ENCODE measurements at regions not wholly inside any gene's neighbourhood (a gene's known extent, or its start where the extent isn't known, plus 50 kb on each side); places are given as distances from the start of the nearest gene placed in this dataset.

GRCh38 chr3:184648636-184649035 lies 63.2 kb downstream of the MAGEF1 start:
- H3K27ac ChIP-seq = no peak overlapping the region
- no peak overlapping the region for H3K4me3 ChIP-seq
- intact Hi-C loops (cut with DNase I) = no loop called here
- H3K36me3 ChIP-seq = no peaks in the 10 kb centered on the region
- peaks cover 0 to 4% (median 0%) of the 10 kb centered on the region in 12 donors for H3K4me1 ChIP-seq
- H3K9me3 ChIP-seq = peaks cover 0 to 6% (median 0%) of the 10 kb centered on the region in 12 donors
- DNase-seq = peak in 1 of 5 donors; percentile 42
- WGBS, 4 donors = 68 to 73% (median 71%) methylated on average over 9 to 10 of the region's 10 CpGs
- no peaks in the 10 kb centered on the region for H3K27me3 ChIP-seq
- ATAC-seq = peak in 2 of 4 donors; percentile 19 to 44
- TF ChIP-seq CTCF (IDR thresholded peaks at IDR 0.05) (no peak), POLR2A (IDR thresholded peaks at IDR 0.05) (no peak)

DNA sequence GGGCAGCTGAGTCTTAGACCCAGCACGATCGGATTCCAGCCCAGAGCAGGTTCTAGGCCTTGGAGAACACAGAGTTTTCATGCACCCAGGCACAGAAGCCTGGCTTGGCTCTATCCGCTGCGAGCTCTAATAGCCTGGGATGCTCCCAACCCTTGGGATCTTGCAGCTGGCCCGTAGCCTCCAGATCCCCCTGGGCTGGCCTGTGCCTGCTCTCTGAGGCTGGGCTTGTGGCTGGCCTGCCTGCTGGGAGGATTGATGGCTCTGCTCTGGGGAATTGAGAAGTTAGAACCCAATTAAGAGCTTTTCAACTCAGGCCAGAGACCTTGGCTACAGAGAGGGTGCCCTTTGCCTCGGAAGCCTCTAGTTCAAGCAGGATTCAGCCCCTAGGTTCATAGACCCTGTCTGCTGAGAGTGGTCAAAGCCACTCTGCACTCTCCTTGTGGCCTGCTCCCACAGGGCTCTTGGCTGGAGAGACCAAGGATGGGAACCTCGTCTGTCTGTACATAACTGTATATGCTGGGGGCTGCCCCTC lies 64.4 kb downstream of the MAGEF1 start:
- no peaks in the 10 kb centered on the region for H3K36me3 ChIP-seq
- H3K4me1 ChIP-seq = peaks cover 0 to 4% (median 0%) of the 10 kb centered on the region in 12 donors
- intact Hi-C loops (cut with DNase I) = no loop called here
- TF ChIP-seq POLR2A (IDR thresholded peaks at IDR 0.05) (no peak), CTCF (IDR thresholded peaks at IDR 0.05) (no peak)
- 68 to 88% (median 79%) methylated on average over 6 to 7 of the region's 7 CpGs for WGBS, 4 donors
- no peaks in the 10 kb centered on the region for H3K27me3 ChIP-seq
- no peak overlapping the region for H3K4me3 ChIP-seq
- no peak overlapping the region for H3K27ac ChIP-seq
- DNase-seq (peak in 2 of 5 donors; percentile 7 to 50), ATAC-seq (peak in 1 of 4 donors; percentile 10)
- no peaks in the 10 kb centered on the region for H3K9me3 ChIP-seq

- ATAC-seq (peak in 1 of 4 donors; percentile 26), DNase-seq (no peak)
- H3K36me3 ChIP-seq = no peaks in the 10 kb centered on the region
- WGBS, 4 donors = 68 to 89% (median 82%) methylated on average over 3 of the region's 3 CpGs
- H3K27me3 ChIP-seq = no peaks in the 10 kb centered on the region
- TF ChIP-seq POLR2A (IDR thresholded peaks at IDR 0.05) = no peak
- no peak for TF ChIP-seq CTCF (IDR thresholded peaks at IDR 0.05)
- intact Hi-C loops (cut with DNase I) = no loop called here
- peaks cover 0 to 4% (median 0%) of the 10 kb centered on the region in 12 donors for H3K4me1 ChIP-seq
- H3K9me3 ChIP-seq = no peaks in the 10 kb centered on the region
- no peak overlapping the region for H3K27ac ChIP-seq
- no peak overlapping the region for H3K4me3 ChIP-seq
Observed at GRCh38 chr3:184645336-184645735, 66.5 kb downstream of the MAGEF1 start.

DNA sequence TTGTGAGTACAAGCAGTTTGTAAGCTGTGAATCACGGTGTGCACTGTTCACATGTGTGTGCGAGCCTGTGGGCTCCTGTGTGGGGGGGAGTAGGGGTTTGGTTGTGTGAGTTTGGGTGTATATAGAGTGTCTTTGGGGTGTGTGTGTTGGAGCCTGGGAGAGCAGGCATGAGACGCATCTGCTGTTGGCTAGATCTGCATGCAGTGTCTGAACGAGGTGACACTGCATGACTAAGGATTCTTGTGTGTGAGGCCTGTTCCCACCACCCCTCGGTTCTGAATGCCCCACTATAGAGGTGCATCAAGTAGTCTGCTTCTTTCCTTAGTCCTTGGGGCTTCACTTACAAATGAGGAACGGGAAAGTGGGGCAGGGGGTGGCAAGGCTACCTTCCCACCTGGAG lies 68.4 kb downstream of the MAGEF1 start:
- intact Hi-C loops (cut with DNase I) = no loop called here
- peak in 1 of 5 donors; percentile 27 for DNase-seq
- WGBS, 4 donors = 80 to 88% (median 83%) methylated on average over 6 of the region's 6 CpGs

More for the DNA sequence above, 68.4 kb downstream of the MAGEF1 start:
- H3K4me3 ChIP-seq = no peak overlapping the region
- H3K27me3 ChIP-seq = no peaks in the 10 kb centered on the region
- H3K9me3 ChIP-seq = no peaks in the 10 kb centered on the region
- no peak overlapping the region for H3K27ac ChIP-seq
- no peak for ATAC-seq
- no peak for TF ChIP-seq CTCF (IDR thresholded peaks at IDR 0.05)
- TF ChIP-seq POLR2A (IDR thresholded peaks at IDR 0.05) = no peak
- H3K36me3 ChIP-seq = no peaks in the 10 kb centered on the region
- peaks cover 0 to 4% (median 0%) of the 10 kb centered on the region in 12 donors for H3K4me1 ChIP-seq
